CD14-positive monocyte (primary cell): ENCODE measurements at regions not wholly inside any gene's neighbourhood (a gene's known extent, or its start where the extent isn't known, plus 50 kb on each side); places are given as distances from the start of the nearest gene placed in this dataset.

Experiments
- DNase-seq, 3 donors: peaks; one replicate each; pipeline ENCODE4 v3.0.0-alpha.2; 2011 to 2022
- H2AFZ ChIP-seq: 2 replicates; pipeline ENCODE4 v1.6.0; 2012; ENCODE audit warnings: mild to moderate bottlenecking, low read depth, low read length, inconsistent platforms; ENCODE audit not compliant: insufficient read depth, poor library complexity, severe bottlenecking
- H3K27ac ChIP-seq, 2 donors: 1 replicate in 1 of 2; 2 replicates in 1 of 2; pipeline ENCODE4 v1.5.1; 2012 to 2013; ENCODE audit warnings: low read length in 2 of 2, control low read depth in 1 of 2, inconsistent platforms in 1 of 2, low read depth in 1 of 2, mild to moderate bottlenecking in 1 of 2
- H3K27me3 ChIP-seq, 2 donors: one replicate each; pipeline versions ENCODE4 v1.6.0 to v1.6.1; 2011 to 2013; ENCODE audit warnings: low read length in 2 of 2; ENCODE audit not compliant: control insufficient read depth in 2 of 2, insufficient read depth in 2 of 2
- H3K36me3 ChIP-seq, 2 donors: replicated peaks in 1 of 2; 1 replicate in 1 of 2; 2 replicates in 1 of 2; pipeline versions ENCODE4 v1.5.1 to v1.6.1; 2012 to 2013; ENCODE audit warnings: low read length in 2 of 2, control low read depth in 1 of 2, inconsistent platforms in 1 of 2, mild to moderate bottlenecking in 1 of 2; ENCODE audit not compliant: insufficient read depth in 2 of 2, control insufficient read depth in 1 of 2
- H3K4me1 ChIP-seq, 2 donors: 1 replicate in 1 of 2; 2 replicates in 1 of 2; pipeline versions ENCODE4 v1.5.1 to v1.6.1; 2012 to 2013; ENCODE audit warnings: low read length in 2 of 2, control low read depth in 1 of 2, inconsistent platforms in 1 of 2, mild to moderate bottlenecking in 1 of 2, moderate library complexity in 1 of 2; ENCODE audit not compliant: insufficient read depth in 2 of 2, control insufficient read depth in 1 of 2
- H3K4me2 ChIP-seq: replicated peaks from 2 replicates; pipeline ENCODE3; 2012; ENCODE audit warnings: low read length, moderate library complexity, mild to moderate bottlenecking; ENCODE audit not compliant: poor library complexity, severe bottlenecking; ENCODE audit errors: extremely low read depth
- H3K4me3 ChIP-seq, 3 experiments: fragments of 200-600 bp in 1 of 3; sonication (generic) in 1 of 3; replicated peaks in 1 of 3; 1 replicate in 2 of 3; 2 replicates in 1 of 3; pipeline ENCODE4 v1.5.1; 2011 to 2013; ENCODE audit warnings: low read length in 3 of 3, mild to moderate bottlenecking in 3 of 3, control low read depth in 2 of 3, low read depth in 2 of 3, inconsistent platforms in 1 of 3, moderate library complexity in 1 of 3
- H3K79me2 ChIP-seq: 2 replicates; pipeline ENCODE4 v1.6.0; 2012; ENCODE audit warnings: mild to moderate bottlenecking, control low read depth, inconsistent platforms, low read length, moderate library complexity; ENCODE audit not compliant: insufficient read depth
- H3K9ac ChIP-seq: 2 replicates; pipeline ENCODE4 v1.6.0; 2017; ENCODE audit warnings: low read length, mild to moderate bottlenecking; ENCODE audit not compliant: insufficient read depth, poor library complexity, severe bottlenecking
- H3K9me3 ChIP-seq, 2 donors: replicated peaks in 1 of 2; 1 replicate in 1 of 2; 2 replicates in 1 of 2; pipeline versions ENCODE4 v1.5.1 to v1.6.1; 2012 to 2013; ENCODE audit warnings: low read length in 2 of 2, control low read depth in 1 of 2; ENCODE audit not compliant: control insufficient read depth in 1 of 2, insufficient read depth in 1 of 2
- H4K20me1 ChIP-seq: 2 replicates; pipeline ENCODE4 v1.6.0; 2012; ENCODE audit warnings: mild to moderate bottlenecking, low read length, control low read depth, moderate library complexity; ENCODE audit not compliant: insufficient read depth
- H3K27ac Mint-ChIP-seq, 7 donors: one replicate each; pipeline ENCODE4 v1.8.0; 2020; ENCODE audit warnings: mild to moderate bottlenecking in 7 of 7, mixed read lengths in 7 of 7, moderate library complexity in 6 of 7, inconsistent platforms in 2 of 7
- H3K27me3 Mint-ChIP-seq, 3 donors: one replicate each; pipeline ENCODE4 v1.8.0; 2021 to 2022; ENCODE audit warnings: low read depth in 3 of 3, mild to moderate bottlenecking in 3 of 3, mixed read lengths in 3 of 3, moderate library complexity in 3 of 3, inconsistent platforms in 1 of 3
- H3K36me3 Mint-ChIP-seq, 2 donors: one replicate each; pipeline ENCODE4 v1.8.0; 2020; ENCODE audit warnings: mixed read lengths in 2 of 2, inconsistent platforms in 1 of 2, mild to moderate bottlenecking in 1 of 2
- H3K4me1 Mint-ChIP-seq: one replicate; pipeline ENCODE4 v1.8.0; 2020; ENCODE audit warnings: mild to moderate bottlenecking, mixed read lengths
- H3K4me3 Mint-ChIP-seq, 2 donors: one replicate each; pipeline ENCODE4 v1.8.0; 2020; ENCODE audit warnings: mild to moderate bottlenecking in 2 of 2, mixed read lengths in 2 of 2, moderate library complexity in 1 of 2
- H3K9me3 Mint-ChIP-seq, 7 donors: one replicate each; pipeline ENCODE4 v1.8.0; 2020 to 2022; ENCODE audit warnings: mixed read lengths in 7 of 7, mild to moderate bottlenecking in 6 of 7, moderate library complexity in 6 of 7, inconsistent platforms in 2 of 7
- WGBS: methylation state at CpG from one replicate; pipeline ENCODE4 v1.1.5; 2013; ENCODE audit warnings: missing lambda C conversion rate; ENCODE audit not compliant: insufficient coverage; 5-methylcytosine and 5-hydroxymethylcytosine counted together
- intact Hi-C, 2 donors: fragments of 100-400 bp; cut with micrococcal nuclease; formaldehyde crosslinking; loops; one replicate each; pipeline versions ENCODE4 v1.15.0 to v1.15.1; 2023
- TF ChIP-seq, protein P1 (sequence below): fragments of 200-600 bp; IDR thresholded peaks from one replicate; pipeline ENCODE4 v1.8.0; 2022; ENCODE audit warnings: antibody characterized with exemption, mild to moderate bottlenecking

- peaks cover 0 to 13% (median 4%) of the 10 kb centered on the region in 7 donors for H3K9me3 Mint-ChIP-seq
- no peak overlapping the region for H3K27ac ChIP-seq
- H3K27ac Mint-ChIP-seq = no peak overlapping the region
- H3K9ac ChIP-seq = no peak overlapping the region
- H3K27me3 ChIP-seq = no peaks in the 10 kb centered on the region
- peaks cover 3% of the 10 kb centered on the region for H3K79me2 ChIP-seq
- H3K4me1 Mint-ChIP-seq = peaks cover 23% of the 10 kb centered on the region
- intact Hi-C loops = no loop called here
- H2AFZ ChIP-seq = no peak overlapping the region
- no peak overlapping the region for H3K4me3 ChIP-seq
- no peaks in the 10 kb centered on the region for H3K9me3 ChIP-seq
- no peaks in the 10 kb centered on the region for H3K27me3 Mint-ChIP-seq
- H3K4me1 ChIP-seq = peaks cover 0 to 9% of the 10 kb centered on the region in 2 donors
- no peaks in the 10 kb centered on the region for H4K20me1 ChIP-seq
- no peak overlapping the region for H3K4me3 Mint-ChIP-seq
- TF ChIP-seq, protein P1, sequence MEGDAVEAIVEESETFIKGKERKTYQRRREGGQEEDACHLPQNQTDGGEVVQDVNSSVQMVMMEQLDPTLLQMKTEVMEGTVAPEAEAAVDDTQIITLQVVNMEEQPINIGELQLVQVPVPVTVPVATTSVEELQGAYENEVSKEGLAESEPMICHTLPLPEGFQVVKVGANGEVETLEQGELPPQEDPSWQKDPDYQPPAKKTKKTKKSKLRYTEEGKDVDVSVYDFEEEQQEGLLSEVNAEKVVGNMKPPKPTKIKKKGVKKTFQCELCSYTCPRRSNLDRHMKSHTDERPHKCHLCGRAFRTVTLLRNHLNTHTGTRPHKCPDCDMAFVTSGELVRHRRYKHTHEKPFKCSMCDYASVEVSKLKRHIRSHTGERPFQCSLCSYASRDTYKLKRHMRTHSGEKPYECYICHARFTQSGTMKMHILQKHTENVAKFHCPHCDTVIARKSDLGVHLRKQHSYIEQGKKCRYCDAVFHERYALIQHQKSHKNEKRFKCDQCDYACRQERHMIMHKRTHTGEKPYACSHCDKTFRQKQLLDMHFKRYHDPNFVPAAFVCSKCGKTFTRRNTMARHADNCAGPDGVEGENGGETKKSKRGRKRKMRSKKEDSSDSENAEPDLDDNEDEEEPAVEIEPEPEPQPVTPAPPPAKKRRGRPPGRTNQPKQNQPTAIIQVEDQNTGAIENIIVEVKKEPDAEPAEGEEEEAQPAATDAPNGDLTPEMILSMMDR = no peak
- no peak for DNase-seq
- peaks cover 5 to 10% of the 10 kb centered on the region in 2 donors for H3K36me3 Mint-ChIP-seq
- no peak overlapping the region for H3K4me2 ChIP-seq
- no peaks in the 10 kb centered on the region for H3K36me3 ChIP-seq
Measured at GRCh38 chr5:60060389-60060788, 166.9 kb upstream of the PDE4D start.

- Histone ChIP-seq H3K4me1 (peaks cover 0 to 9% of the 10 kb centered on the region in 2 donors), H3K4me3 (no peak overlapping the region), H4K20me1 (no peaks in the 10 kb centered on the region), H2AFZ (no peak overlapping the region), H3K27me3 (no peaks in the 10 kb centered on the region), H3K9me3 (peaks cover 0 to 7% of the 10 kb centered on the region in 2 donors), H3K4me2 (no peak overlapping the region), H3K9ac (no peak overlapping the region), H3K36me3 (no peaks in the 10 kb centered on the region), H3K27ac (no peak overlapping the region), H3K79me2 (peaks cover 3% of the 10 kb centered on the region)
- H3K4me3 Mint-ChIP-seq = no peak overlapping the region
- H3K9me3 Mint-ChIP-seq = peaks cover 9 to 29% (median 13%) of the 10 kb centered on the region in 7 donors
- intact Hi-C loops = no loop called here
- WGBS = 85% methylated on average over 2 of the region's 4 CpGs
- peaks cover 11 to 14% of the 10 kb centered on the region in 2 donors for H3K36me3 Mint-ChIP-seq
- TF ChIP-seq, protein P1 = no peak
- H3K27me3 Mint-ChIP-seq = peaks cover 0 to under 1% (median 0%) of the 10 kb centered on the region in 3 donors
- H3K27ac Mint-ChIP-seq = no peak overlapping the region
- DNase-seq = no peak
- H3K4me1 Mint-ChIP-seq = peaks cover 23% of the 10 kb centered on the region
Measured at GRCh38 chr5:60056191-60056590, 162.7 kb upstream of the PDE4D start.
